Activated naive CD4-positive, alpha-beta T cell treated with Interleukin-2 at 50 U/mL for 16 hours (primary cell): ENCODE measurements at regions not wholly inside any gene's neighbourhood (a gene's known extent, or its start where the extent isn't known, plus 50 kb on each side); places are given as distances from the start of the nearest gene placed in this dataset.

Source experiments
- DNase-seq: peaks from one replicate; pipeline ENCODE4 v3.0.0-alpha.2; 2020

DNA sequence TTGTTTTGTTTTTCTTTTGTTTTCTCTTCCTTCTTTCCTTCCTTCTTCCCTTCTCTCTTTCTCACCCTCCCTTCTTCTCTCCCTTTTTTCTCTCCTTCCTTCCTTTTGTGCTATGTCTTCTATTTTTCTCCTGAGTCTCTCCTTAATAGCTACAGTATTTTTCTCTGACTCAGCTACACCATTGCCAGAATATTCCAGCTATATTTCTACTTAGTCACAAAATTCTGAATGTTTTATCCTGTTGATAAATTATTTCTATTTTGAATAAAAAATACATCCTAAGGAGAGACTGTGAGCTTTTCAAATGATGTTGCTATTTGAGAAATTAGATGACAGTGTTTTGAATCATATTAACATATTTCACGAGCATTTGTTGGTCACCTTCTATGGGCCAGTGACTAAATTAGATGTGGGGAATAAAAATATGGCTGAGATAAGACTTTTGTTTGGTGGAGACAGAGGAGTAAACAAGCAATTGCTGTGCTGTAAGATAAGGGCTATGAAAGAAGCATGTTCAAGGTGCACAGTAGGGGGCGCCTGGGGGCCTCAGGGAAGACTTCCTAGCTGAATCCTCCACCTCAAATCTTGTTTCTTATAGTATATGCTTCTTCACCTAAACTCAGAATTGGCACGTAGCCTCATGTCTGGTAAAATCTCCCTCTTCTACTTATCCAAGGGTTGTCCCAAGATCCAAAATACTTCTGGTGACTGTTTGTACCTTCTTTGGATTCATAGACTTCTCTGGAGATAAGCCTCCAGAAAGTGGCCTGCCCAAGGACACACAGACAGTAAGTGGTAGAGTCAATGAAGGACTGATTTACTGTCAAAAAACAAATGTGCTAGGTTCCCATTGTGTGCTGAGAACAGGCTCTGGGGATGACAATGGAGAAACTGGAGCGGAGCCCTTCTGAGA, 115.5 kb upstream of the CREB5 start:
- DNase-seq, result peak; percentile 38

DNA sequence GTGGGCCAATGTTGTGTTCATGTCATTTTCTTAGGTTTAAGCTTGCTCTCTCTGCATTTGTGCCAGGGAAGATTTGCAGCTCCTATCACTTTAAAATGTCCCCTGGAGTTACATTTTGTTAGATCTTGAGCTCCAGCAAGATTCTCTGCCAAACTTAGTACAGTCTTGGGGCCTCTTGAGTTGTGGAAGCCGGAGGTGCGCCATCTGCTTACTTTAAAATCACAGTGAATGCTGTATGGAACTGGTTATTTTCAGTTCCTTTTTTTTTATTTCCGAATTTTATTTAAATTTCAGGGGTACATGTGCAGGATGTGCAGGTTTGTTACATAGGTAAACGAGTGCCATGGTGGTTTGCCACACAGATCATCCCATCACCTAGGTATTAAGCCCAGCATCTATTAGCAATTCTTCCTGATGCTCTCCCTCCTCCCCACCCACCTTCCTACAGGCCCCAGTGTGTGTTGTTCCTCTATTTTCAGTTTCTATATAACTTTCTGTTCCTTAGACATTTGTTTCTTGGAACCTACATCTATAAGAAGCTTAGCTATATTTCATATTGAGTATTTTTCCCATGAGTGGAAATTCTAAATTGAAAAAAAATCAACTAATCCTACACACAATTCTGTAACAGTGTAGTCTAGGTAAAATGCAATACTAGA, 114.4 kb upstream of the CREB5 start:
- no peak for DNase-seq

DNA sequence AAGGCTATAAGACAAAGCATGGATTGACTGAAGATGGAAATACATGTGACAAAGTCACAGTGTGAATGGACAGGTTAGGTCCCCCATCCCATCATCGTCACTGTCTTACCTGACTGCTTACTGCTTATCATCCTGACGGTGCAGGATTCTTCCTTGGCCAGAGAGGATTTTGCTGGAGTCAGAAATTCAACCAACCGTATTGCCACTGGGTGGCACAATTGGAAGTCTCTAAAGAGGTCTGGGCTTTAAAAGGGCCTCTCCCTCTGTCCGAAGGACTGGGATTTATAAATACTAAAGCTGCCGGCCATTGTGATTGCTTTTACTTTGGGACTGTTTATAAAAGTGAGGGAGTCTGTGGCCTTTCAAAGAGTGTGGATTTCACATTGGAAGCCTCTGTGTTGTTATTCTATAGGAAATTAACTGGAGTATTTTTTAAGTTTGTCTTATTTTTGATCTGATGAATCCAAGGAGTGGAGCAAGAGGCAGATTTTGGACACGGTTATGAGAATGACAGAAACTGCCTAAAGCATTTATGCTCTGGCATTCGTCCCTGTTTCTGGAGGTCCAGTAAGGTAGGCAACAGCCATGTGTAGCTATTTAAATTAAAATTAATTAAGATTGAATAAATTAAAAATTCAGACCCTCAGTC, 113.3 kb upstream of the CREB5 start:
- no peak for DNase-seq

DNA sequence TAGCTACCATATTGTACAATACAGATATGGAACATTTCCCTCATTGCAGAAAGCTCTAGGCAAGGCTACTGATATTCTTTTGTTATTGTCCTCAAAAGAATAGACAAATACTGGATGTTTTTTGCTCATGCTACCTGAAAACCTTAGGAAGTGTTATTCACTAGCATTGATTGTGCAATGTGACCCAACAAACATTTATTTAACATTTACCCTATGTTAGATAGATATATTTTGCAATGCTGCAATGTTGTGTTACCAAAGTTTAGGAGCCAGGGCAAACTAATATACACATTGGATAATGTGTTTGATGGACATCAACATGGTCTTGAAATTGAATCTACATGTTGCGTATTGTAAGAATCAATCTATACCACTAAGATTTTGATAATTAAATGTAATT, 112.8 kb upstream of the CREB5 start:
- DNase-seq, result no peak

DNA sequence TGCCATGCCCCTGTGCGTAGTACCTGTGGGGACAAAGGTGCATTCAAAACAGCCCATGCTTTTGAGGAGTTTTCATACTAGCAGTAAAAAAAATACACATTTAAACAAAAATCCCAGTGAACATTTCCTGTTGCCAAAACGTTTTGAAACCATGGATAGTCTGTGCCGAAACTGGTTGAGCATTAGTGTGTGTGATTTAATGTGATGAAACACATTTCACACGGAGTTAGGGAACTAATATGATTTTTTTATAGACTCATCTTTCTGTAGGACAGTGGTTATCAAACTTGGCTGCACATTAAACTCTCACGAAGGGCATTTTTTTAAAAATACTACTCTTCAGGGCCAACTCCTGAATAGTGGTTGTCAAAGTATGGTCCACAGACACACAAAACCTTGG, 111.8 kb upstream of the CREB5 start:
- DNase-seq, result no peak

DNA sequence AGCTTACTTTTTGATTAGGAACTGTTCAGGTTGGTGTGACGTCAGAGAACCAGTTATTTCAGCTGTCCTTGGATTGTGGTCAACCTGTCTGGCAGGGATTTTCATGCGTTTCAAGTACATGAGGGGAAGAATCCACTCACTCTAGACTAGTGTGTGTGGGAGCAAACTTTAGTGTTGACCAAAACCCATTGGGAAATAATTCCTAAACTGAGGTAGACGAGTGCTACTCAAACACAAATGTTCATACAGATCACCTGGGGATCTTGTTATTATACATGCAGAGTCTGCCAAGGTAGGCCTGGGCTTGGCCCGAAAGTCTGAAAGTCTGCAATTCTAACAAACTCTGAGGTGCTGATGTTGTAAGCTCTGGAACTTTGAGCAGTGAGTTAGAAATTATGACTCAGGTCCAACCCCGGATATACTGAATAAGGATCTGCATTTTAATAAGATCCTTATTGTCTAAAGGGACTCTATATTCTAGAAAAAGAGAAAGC, 111.1 kb upstream of the CREB5 start:
- DNase-seq, result no peak

DNA sequence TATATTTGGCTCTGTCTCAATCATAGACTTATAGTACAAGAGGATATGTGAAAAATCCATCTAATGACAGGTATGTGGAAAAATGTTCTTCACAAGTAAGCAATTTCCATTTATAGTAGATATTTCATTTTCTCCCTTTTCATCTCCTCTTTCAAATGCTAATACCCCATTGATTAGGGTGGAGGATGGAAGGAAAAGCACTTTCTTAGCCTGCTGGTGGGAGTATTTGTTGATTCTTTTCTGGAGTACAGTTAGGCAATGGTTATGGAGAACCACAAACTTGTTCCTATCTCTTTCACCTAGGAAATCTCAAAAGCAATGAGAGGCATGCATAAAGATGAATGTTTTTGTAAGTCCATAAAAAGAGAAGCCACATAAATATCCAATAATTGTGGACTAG, 108.0 kb upstream of the CREB5 start:
- DNase-seq, result no peak

DNA sequence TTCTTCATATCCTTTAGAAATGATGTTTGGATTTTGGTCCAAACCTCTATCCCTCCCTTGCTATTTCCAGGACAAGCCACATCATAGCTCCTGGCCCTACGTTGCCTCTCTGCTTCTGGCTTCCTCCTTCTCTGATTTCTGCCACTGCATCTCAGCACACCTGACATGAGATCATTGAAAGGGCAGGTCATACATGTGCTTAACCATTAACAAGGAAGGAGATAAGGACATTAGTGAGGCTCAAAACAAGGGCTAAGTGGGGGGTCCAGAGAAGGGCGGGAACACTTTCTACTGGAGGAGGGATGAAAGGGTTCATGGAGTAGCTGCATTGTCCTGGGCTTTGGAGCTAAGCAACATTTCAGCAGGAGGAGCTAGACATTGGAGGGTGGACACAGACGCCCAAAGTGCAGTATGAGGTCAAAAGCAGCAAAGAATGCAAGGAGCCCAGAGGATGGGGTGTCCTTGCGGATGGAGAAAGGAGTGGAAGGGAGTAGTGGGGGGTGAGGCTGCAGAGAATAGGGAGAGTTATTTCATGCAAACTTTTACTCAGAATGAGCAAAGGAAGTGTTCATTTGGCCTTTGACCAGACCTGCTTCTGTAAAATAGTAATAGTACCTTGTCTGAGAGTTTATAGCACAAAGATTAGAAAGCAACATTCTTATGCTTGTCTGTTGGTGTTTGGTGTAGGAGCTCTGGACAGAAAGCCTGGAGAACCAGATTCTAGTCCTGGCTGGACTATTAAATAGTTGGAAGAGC, 102.4 kb upstream of the CREB5 start:
- DNase-seq, result no peak

DNA sequence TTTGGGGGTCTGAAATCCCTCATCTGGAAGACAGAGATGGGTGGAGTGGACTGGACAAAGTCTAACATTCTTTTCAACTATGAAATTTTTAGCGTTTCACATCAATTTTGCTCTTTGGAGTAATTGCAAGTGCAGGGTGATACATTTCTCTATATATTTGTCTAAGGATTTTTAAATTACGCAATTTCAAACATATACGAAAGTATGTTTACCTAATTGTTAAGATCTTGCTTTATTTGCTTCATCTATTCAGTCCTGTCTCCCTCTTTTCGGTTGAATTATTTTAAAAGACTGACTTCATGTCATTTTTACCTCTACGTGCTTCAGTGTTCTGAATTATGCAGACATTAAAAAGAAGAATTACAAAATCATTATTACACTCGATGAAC, 101.9 kb upstream of the CREB5 start:
- DNase-seq, result no peak

DNA sequence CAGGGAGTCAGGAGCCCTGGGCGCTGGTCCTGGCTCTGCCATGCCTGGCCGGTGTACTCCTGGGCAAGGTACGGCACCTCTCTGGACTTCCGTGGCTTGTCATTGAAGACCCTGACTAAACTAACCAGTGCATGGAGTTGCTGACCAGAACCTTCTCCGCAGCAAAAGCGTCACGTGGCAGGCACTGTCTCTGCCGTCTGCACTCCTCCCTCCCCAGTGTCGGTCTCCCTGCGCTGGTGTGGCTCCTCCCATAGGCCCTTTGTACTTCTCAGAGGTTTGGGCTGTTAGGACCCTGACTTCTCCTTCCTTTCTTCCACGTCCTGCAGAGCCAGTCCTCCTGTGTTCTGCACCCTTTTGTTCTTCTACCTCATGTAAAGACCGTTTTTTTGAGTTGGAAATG, 100.6 kb upstream of the CREB5 start:
- no peak for DNase-seq

DNA sequence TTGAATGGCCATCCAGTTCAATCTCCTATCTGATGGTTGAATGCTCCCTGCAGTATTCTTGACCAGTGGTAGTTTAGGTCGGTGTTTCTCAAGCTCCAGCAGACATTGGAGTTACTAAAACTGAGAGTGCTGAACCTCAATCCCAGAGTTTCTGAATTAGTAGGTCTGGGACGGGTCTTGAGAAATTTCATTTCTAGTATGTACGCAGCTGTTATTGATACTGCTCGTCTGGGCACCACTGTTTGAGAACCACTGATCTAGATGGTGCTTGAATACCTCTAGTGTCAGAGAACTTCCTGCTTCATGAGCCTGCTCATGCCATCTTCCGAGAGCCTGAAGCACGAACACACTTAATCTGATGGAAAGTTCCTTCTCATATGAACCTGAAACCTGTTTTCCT, 99.4 kb upstream of the CREB5 start:
- DNase-seq, result no peak

DNA sequence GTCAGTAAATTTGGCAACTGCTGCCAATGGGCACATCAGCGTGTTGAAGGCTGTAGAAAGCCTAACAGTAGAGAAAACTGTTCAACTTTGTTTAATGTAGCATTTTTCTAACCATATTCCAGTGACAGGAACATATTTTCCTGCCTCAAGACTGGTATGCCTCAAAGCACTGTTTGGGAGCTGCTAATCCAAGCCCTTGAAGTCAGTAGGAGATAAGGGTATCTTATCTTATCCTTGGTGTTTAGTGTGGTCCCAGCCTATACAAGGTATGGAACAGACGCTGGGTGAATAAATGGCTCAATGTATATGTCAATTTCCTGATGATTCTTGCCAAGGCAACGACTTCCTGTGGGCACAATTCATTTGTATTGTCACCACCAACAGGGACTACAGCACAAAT, 97.5 kb upstream of the CREB5 start:
- DNase-seq, result no peak

DNA sequence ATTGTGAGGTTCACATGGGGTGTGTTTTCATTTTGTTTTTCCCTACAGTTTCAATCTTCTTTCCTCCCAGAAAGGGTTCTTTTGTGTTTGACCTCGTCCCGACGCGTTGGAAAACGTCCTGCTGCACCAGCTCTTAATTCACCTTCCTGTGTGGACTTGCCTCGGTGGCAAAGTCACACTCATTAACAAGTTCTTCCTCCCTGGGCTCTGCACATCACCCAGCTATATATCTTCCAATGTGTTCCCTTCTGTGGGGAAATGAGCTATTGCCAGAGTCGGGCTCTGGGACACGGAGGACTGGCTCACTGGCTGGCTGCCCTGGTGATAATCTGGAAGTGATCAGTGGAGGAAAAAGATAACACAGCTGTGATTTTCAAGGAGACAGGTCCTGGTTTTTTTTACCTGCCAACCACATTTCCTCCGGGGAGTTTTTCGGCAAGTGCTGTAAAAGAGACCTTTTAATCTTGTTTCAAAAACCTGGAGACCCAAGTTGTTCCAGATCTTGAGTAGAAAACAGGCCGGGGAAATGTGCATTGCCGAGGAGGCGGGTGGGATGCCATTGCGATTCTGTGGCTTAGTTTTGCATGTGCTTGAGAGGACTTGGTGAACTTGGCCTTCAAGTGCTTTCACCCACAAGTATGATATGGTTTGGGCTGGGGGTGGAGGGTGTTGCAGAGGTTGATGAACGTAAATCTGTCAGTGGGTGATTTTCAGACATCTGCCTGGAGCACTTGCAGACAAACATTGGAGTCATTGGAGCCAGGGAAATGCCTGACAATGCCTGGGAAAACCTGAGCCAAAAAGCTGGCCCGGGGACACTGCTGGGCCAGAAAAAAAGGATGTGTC, 96.5 kb upstream of the CREB5 start:
- DNase-seq, result no peak

DNA sequence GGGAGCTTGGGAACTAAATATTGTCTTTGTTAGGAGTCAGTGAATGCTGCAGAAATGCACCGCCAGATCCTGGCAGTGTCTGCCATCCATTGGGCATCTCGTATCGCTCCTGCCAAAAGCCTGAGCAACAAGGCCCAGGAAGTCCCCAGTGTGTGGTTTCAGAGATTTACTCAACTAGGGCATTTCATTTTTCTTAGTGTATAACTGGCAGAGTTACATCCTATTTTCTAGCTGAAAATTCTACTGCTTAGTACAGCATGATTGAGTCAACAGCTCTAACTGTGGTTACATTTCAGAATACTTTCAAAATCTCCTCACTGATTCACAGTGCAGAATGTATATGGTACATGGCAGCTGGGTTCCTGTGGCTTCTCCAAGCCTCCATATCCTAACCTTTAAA, 95.8 kb upstream of the CREB5 start:
- DNase-seq, result no peak

DNA sequence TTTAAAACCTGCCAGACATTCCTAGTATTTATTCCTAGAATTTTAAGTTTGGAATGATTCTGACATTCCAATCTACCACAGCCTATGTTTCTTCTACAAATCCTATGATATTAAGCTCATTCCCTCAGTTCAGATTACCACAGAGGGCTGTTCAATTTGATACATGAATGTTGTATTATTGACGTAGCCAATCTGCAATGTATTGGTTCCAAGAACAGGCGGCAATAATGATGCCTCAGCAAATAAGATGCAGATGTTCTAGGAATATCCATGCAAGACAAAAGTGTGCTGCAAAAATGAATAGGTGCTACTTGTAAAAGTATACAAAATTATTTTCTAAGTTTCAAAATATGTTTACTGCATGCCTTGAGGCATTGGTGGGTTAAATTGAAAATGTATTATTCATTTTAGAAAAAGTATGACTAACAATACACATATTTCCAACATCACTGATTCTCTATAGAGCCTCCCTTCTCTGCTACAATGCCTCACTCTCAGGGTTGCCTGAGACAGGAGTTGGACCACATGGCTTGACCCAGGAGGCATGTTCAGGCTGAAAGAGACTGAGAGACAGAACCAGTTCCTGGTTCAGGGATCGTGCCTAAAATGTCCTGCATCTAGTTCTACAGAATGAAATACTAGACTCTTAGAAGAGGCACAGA, 94.1 kb upstream of the CREB5 start:
- DNase-seq, result no peak

DNA sequence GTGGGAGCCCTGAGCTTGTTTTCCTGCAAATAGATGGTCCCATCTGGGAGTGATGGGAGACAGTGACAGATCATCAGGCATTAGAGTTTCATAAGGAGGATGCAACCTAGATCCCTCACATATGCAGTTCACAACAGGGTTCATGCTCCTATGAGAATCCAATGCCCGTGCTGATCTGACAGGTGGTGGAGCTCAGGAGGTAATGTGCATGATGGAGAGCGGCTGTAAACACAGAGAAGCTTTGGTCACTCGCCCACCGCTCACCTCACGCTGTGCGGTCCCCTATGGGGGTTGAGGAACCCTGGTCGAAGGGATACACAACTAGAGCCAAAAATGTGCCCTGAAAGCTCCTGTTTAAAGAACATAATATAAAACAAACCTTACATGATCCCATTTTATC, 88.5 kb upstream of the CREB5 start:
- no peak for DNase-seq

DNA sequence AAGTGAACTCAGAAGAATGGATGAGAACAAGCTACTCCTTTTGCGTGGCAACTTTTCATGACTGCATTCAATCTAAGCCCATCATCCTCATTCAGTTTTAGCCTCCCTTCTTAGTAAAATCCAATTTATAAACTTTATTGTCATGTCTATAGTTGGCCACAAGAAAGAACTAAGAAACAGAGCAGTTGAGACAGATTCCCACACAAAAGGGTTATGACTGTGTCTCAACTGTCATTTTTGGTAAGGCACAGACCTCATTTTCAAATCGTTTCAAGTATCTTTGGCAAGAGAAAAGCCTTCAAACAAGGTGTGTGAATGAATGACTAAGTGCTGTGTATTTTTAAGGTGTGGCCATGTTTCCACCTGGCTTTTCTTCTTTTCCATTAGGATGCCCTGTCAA, 84.2 kb upstream of the CREB5 start:
- no peak for DNase-seq

DNA sequence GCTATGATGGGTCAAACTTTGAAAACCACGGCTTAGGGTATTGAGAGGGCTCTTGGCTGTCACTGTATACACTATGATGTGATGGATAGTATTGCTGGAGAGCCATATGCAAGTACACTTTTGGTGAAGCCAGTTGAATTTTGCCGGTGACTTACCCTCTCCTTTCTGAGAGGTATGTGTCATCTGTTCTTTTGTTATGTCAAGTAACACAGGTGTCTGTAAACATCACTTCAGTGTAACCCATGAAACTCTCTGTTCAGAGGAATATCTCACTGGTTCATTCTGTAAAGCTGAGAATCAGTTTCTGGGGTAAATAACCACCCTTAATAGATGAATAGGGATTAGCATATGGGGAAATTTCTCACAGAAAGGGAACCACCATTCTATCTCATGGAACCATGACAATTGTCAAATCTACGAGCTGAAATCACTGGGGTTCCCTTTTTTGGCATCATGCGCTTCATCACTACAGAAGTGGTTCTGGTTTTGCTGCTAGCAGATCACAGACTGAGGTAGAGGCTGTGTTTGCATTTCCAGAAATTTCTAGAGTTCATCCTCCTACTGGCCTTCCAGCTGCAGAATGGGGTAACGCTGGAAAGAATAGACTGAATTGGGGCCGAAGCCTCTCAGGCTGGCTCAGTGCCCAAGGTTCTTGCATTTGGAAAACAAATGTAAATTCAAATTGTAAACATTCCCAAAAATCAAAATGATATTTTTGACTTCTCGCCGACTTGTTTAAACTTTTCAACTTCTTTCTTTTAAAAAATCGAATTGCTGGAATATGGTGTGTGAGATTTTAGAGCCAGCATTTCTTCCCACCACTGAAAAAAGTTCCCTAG, 83.3 kb upstream of the CREB5 start:
- no peak for DNase-seq

DNA sequence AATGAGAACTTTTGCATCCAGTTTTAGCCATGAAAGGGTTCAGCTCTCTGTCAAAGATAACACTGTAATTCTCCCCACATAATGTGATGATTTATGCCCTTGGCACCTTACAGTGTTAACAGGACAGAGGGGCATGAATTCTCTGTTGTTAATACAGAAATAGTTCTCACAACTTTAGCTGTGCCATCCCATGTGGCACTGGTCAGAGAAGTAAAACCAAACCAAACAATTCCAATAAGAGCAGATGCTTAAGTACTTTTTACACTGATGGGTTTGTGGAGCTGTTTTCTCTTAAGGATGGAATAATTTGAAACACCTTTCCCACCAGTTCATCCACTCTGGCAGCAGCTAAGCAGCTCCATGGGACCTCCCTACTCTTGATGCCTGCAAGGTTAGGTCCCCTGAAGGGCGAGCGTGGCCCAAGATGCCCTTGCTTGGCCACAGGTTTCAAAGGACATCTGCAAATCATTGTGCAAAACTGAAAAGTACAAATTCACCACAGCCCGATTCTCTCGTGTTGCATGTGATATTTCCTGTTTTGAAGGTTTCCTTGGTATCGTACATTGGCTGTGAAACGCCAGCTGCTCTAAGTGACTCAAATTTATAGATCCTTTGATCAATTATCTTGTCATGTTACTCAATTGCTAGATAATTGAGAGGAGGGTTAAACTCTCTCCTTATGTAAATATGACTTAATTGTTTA, 82.5 kb upstream of the CREB5 start:
- DNase-seq, result no peak
